EH (cell line): ENCODE measurements at regions not wholly inside any gene's neighbourhood (a gene's known extent, or its start where the extent isn't known, plus 50 kb on each side); places are given as distances from the start of the nearest gene placed in this dataset.
"Not testable (repeated sequence)": the region's sequence is repeated elsewhere in the genome, so short reads cannot be mapped to it uniquely, and the experiment has no call there.

ENCODE experiments used
- DNase-seq: peaks from one replicate; pipeline ENCODE4 v3.0.0-alpha.2; 2015; ENCODE audit warnings: low read depth

GRCh38 chr1:100628631-100629081 lies 90.7 kb downstream of the GPR88 start:
- DNase-seq = peak; percentile 71

- DNase-seq = peak; percentile 69
Measured at GRCh38 chr1:100629391-100629790, 90.2 kb upstream of the VCAM1 start.

- peak; percentile 99 for DNase-seq
Measured at GRCh38 chr1:100631015-100631551, 88.5 kb upstream of the VCAM1 start.

GRCh38 chr1:100642826-100643225 lies 76.7 kb upstream of the VCAM1 start:
- no peak for DNase-seq

- DNase-seq = peak; percentile 39
Measured at GRCh38 chr1:100643471-100644196, 75.9 kb upstream of the VCAM1 start.

- DNase-seq = no peak
Measured at GRCh38 chr1:100646001-100646400, 73.5 kb upstream of the VCAM1 start.

- no peak for DNase-seq
Measured at GRCh38 chr1:100649146-100649545, 70.4 kb upstream of the VCAM1 start.

GRCh38 chr1:100657876-100658715 lies 61.4 kb upstream of the VCAM1 start:
- peak; percentile 56 for DNase-seq

GRCh38 chr1:100658716-100659026 lies 60.9 kb upstream of the VCAM1 start:
- DNase-seq = no peak

GRCh38 chr1:100661176-100661575 lies 58.4 kb upstream of the VCAM1 start:
- DNase-seq = no peak

GRCh38 chr1:100668494-100668893 lies 51.0 kb upstream of the VCAM1 start:
- not testable (repeated sequence) for DNase-seq
